Right ventricle myocardium superior (tissue), 1 donor: ENCODE measurements at regions not wholly inside any gene's neighbourhood (a gene's known extent, or its start where the extent isn't known, plus 50 kb on each side); places are given as distances from the start of the nearest gene placed in this dataset.

Experiments used
- ATAC-seq: fragments of 200-7000 bp; cut with Tn5 transposase; one replicate; pipeline ENCODE4 v1.9.1; 2020; ENCODE audit warnings: mild to moderate bottlenecking; ENCODE audit not compliant: poor library complexity
- DNase-seq: peaks from one replicate; pipeline ENCODE4 v3.0.0-alpha.2; 2020
- intact Hi-C: fragments of 100-400 bp; cut with DNase I; formaldehyde crosslinking; loops from one replicate; pipeline ENCODE4 v1.11.2; 2022
- donor health status: DM: no; HTN: yes; CAD: no; lungs with severe emphysema.

DNA sequence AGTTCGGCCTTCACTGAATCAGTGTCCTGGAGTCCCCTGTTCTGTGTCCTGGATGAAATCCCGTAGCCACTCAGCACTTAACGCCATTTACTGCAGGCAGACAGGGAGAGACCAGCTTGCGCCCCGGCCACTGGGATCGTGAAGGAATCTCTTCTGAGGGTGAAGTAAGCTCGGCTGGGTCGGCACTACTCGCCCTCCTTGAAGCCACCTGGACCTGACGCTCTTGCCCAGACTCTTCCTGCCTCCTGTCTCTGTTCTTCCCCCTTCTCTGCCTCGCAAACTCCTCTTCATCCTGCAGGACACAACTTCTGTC lies 99.9 kb upstream of the ZBTB40 start:
- DNase-seq (no peak), ATAC-seq (no peak)
- intact Hi-C loops, result no loop called here

DNA sequence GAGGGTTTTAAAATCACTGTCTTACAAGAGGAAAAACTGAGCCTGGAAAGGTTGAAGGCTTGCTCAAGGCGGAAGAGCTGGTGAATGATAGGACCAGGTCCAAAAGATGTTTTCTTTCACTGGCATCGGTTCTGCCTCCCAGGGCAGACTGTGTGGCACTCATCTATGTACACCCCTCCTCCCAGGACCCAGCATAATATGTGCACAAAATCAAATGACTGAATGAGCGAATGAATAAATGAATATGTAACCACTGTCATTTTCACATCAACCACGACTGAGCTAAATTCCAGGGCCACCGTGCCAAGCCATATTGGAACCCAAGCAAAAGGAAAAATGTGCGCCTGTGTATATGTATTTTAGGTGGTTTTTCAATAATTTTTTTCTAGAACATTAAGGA lies 99.3 kb upstream of the ZBTB40 start:
- DNase-seq (no peak), ATAC-seq (no peak)
- intact Hi-C loops, result no loop called here

DNA sequence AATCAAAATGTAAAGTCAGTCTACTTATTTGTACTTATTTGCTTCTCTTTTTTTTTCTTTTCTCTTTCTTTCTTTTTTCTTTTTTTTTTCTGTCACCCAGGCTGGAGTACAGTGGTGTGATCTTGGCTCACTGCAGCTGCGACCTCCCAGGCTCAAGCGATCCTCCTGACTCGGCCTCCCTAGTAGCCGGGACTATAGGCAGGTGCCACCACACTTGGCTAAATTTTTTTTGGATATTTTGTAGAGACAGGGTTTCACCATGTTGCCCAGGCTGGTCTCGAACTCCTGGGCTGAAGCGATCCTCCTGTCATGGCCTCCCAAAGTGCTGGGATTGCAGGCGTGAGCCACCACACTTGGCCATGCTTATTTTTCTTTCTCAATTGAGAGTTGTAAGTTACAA lies 98.8 kb upstream of the ZBTB40 start:
- ATAC-seq (no peak), DNase-seq (no peak)
- intact Hi-C loops, result no loop called here

DNA sequence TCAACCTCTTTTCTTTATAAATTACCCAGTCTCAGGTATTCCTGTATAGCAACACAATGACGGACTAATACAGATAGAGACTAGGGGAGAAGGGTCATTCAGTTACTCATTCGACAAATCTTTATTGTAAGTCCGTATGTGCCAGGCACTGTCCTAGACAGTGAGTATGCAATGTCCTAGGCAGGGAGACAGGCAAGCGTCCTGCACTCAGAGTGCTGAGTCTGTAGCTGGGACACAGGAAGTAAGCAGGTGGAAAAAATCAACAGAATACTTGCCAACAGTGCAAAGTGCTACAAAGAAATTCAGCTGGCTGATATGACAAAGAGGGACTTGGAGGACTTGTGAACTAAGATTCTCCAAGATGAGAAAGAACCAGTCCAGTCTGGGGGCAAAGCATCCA lies 92.2 kb upstream of the ZBTB40 start:
- intact Hi-C loops, result no loop called here
- DNase-seq, result no peak
- ATAC-seq, result no peak

DNA sequence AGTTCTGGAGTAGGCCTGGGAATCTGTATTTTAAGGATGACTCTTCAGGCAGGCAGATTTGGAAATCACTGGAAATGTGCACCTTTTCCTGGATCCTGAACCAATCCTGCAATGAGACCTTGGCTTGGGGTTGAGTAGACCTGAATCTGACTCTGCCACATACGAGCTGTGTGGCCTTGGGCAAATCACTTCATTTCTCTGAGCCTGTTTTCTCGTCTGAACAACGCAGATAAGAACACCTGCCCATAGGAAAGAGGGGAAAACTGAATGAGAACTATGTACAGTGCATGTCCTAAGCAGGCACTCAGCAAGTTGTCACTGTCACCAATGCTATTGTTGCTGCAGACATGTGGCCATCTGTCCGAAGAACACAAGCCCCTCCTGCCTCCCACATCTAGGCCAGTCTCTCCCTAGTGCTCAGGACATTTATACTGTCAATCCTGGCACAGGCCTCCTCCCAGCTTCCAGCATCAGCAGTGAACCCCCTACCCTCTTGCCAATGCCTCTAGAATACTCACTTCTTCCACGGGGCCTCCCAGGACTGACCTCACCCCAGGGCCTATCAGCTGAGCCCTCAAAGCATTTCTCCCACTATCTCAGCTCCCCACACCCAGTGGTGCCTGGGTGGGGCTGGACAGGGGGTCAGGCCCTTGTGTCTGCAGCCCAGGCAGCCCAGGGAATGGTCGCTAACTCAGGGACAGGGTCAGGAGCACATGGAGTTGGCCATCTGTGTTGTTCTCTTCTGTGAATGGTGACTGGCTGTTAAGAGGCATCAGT lies 88.8 kb upstream of the ZBTB40 start:
- DNase-seq (no peak), ATAC-seq (no peak)
- intact Hi-C loops, result no loop called here

DNA sequence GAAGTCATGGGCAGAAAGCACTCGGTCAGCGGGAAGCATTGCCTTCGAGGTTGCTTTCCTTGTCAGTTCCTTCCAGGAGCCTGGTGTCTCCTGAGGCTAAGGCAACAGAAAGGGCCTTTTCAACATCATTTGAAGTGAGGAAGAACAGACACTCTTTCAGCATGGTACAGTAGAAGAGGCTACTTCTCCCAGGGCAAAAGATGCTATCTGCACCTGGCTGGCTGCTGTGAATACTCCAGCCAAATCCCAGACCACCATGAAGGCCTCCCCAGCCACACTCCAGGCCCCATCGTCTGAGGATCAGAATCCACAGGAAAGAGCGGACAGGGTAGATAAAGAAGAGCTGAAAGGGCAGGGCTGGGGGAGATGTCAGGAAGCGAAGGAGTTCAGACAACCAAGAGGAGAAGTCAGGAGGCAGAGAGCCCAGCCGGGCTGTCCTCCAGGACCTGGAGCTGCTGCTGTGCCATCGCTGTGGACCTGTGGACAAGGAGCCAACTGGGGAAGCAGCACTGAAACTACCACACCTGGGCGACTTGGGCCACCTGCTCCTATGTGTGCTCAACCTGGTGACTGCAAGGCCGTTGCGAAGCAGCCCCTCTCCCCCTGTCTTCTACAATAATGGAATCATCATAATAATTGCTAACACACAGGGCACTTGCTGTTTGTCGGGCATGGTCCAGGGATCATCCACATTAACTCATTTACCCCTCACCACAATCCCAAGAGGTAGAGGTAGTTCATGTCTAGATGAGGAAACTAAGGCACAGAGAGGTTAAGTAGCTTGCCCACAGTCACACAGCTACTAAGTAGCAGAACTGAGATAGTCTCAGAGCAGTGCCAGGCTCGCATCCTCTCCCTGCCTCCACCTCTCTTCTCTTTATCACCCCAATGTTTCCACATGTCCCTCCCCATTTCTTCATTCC lies 88.0 kb upstream of the ZBTB40 start:
- DNase-seq, result no peak
- intact Hi-C loops, result no loop called here
- ATAC-seq, result no peak

DNA sequence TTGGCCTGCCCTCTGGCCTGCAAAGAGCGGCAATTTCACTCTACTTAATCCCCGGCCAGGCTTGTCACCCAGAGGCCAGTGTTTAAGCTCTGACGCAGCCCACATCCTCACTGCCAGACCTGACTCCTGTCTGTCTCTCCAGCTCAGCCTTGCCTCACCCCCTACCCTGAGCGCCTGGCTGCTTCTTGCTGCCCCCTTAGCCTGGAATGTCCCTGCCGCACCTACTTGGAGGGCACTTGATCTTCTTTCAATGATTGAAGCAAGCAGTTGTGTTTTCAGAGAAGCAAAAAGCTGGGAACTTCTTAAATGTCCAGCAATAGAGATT lies 87.4 kb upstream of the ZBTB40 start:
- ATAC-seq (no peak), DNase-seq (no peak)
- intact Hi-C loops, result no loop called here

DNA sequence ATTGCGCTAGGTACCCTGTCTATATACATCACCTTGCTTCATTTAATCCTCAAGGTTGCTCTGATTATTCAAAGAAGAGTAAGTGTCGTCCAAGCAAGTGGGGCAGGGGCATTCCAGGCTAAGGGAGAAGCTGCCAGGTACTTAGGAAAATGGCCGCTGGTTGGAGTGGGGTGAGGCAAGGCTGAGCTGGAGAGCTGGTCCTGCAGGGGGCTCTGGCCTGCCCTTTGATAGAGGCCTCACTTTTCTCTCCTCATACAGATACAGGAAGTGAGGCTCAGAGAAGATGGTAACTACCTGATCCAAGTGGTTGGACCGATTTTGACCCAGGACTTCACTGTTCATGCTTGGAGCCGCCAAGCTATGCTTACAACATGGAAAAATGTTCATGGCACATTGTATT lies 86.9 kb upstream of the ZBTB40 start:
- ATAC-seq (no peak), DNase-seq (no peak)
- intact Hi-C loops, result no loop called here

DNA sequence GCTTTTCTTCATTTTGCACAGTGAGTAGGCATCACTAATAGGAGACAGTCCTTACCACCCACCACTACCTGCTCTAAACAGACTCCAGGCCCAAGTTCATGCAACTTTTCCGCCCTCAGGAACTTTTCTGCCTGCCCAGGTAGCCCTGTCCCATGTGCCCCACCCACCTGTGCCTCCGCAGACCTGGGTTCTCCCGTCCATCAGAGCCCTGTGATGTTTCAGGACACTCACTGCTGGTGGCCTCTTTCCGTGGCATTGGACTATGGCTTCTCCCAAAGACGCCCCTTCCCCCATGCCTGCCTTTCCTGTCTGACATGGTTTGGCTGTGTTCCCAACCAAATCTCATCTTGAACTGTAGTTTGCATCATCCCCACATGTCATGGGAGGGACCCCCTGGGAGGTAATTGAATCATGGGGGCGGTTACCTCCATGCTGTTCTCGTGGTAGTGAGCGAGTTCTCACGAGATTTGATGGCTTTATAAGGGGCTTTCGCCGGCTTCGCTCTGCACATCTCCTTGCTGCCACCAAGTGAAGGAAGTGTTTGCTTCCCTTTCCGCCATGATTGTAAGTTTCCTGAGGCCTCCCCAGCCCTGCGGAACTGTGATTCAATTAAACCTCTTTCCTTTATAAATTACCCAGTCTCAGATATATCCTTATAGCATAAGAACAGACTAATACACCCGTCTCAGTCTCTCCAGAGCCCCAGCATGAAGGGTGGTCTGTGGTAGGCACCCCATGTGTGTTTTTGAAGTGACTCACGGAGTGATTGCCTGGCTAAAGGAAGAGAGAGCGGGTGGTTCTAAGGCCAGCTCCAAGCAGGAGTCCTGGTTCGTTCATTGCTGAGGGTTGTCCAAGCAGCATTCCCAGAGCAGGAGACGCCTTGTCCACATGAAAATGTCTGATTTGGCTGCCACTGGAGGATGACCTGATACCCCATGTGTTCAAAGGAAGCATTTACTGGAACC lies 86.0 kb upstream of the ZBTB40 start:
- intact Hi-C loops, result no loop called here
- DNase-seq, result no peak
- no peak for ATAC-seq

DNA sequence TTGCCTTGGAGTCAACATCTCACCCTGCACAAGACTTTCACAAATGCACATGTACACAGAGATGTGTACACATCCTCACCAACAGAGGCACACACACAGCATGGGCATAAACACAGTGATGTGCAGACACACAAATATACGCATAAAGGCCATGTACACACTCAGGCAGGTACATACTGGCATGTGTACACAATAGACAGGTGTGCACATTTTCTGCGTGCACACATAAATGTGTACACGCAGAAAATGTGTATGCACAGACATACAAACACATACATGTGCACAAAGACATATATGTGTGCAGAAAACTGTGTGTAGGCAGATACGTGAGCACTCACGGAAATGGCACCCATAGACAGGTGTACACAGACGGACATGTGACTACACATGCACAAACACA lies 85.3 kb upstream of the ZBTB40 start:
- intact Hi-C loops, result no loop called here
- ATAC-seq (no peak), DNase-seq (no peak)

DNA sequence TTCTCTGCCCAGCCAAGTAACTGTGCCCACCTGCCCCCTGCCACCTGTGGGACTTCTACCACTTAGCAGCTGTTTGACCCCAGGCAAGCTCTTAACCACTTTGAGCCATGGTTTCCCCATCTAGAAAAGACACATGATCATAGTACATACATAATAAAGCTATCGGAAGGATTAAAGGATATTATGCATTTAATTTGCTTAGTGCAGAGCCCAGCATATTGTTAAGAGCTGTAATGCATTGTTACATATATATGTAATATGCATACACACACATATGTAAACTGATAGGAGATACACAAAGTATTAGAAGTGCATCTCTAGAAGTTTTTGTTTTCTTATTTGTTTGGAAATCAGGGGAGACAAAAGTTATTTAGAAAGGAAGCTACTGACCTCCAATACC lies 83.5 kb upstream of the ZBTB40 start:
- ATAC-seq (no peak), DNase-seq (no peak)

DNA sequence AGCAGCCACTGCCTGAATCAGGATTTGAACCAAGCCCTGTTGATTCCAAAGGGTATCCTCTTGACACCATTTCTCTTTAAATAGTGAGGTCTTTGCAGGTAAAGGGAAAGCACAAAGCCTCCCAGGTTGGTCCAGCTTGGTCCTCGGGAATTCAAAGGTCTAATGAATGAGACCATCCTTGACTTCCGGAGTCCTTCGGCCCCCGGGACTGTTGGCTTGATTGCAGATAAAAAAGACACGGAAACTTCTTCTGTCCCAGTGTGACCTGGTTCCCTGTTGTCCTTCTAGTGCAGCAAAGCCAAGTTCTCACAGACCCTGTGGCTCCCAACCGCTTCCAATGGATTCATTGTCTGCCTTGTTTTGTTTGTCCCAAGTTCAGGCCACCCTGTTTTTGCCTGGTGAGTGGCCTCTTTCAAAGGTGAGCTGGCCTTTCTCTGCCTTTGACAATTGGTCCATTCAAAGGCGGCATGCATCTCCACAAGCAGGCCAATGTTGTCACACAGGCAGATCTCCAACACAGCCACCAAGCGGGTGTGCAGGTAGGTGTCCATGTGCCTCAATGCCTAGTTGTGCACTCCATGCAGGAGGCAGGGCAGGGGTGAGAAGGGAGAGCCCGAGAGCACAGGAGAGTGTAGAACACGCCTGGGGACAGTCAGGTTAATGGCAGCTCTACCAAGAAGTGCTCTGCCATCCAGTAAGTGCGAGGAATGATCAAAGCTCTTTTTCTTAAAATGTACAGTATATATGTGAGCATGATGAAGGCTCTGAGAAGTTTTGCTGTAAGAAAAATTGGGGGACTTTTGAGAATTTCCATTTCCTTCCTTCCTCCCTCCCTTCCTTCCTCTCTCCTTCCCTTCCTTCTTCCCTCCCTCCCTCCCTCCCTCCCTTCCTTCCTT lies 82.1 kb upstream of the ZBTB40 start:
- ATAC-seq, result no peak
- intact Hi-C loops, result no loop called here
- no peak for DNase-seq

More for the DNA sequence above, 83.5 kb upstream of the ZBTB40 start:
- intact Hi-C loops, result no loop called here

DNA sequence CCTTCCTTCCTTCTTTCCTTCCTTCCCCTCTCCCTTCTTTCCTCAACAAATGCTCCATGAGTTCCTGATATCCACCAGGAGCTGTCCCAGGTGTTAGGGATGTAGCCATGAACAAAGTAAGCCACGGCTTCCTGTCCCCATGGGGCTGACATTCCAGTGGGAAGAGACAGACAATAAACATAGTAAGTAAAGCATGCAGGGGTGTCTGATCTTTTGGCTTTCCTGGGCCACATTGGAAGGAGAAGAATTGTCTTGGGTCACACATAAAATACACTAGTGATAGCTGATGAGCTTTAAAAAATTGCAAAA lies 81.5 kb upstream of the ZBTB40 start:
- ATAC-seq (no peak), DNase-seq (no peak)
- intact Hi-C loops, result no loop called here

DNA sequence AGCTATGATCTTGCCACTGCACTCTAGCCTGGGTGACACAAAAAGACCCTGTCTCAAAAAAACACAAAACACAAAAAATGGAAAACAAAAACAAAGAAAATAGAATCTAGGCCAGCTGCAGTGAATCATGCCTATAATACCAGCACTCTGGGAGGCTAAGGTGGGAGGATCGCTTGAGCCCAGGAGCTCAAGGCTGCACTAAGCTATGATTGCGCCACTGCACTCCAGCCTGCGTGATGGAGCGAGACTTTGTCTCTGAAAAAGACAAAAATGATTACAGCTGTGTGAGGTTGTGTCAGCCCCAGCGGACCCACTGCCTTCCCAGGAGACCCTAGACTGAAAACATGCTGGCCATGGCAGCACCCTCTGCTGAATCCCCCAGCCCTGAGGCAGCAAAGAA lies 80.2 kb upstream of the ZBTB40 start:
- no peak for DNase-seq
- ATAC-seq, result no peak
- intact Hi-C loops, result no loop called here

DNA sequence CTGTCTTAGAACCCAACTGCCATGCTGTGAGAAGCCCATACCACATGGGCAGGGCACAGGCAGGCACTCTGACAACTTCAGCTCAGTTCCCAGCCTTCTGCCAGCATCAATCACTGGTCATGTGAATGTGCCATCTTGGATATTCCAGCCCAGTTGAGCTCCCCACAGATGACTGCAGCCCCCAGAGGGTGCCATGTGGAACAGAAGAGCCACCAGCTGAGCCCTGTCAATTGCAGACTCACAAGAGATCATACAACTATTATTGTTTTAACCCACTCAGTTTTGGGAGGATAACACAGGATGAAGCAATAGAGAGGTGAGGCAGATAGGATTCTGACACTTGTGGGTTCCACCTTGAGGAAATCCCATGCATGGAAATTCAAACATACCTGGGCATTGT lies 78.4 kb upstream of the ZBTB40 start:
- DNase-seq, result no peak
- ATAC-seq, result no peak

DNA sequence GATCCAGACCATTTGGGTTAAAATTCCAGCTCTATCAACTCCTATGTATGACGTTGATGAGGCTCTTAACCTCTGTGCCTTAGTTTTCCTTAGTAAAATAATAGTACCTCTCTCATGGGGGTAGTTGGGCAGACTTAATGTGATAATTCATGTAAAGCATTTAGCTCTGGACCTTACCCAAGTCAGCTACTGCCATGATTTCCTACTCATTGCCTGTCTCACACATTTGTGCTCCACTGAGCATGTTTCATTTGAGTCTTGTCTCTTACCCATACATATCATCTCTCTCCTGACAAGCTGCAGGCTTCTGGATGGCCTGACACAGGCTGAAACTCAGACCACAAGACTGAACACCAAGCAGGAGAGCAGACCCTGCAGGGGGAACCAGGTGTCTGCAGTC lies 77.7 kb upstream of the ZBTB40 start:
- ATAC-seq, result no peak
- DNase-seq, result no peak
- intact Hi-C loops, result no loop called here

More for the DNA sequence above, 78.4 kb upstream of the ZBTB40 start:
- intact Hi-C loops, result no loop called here

DNA sequence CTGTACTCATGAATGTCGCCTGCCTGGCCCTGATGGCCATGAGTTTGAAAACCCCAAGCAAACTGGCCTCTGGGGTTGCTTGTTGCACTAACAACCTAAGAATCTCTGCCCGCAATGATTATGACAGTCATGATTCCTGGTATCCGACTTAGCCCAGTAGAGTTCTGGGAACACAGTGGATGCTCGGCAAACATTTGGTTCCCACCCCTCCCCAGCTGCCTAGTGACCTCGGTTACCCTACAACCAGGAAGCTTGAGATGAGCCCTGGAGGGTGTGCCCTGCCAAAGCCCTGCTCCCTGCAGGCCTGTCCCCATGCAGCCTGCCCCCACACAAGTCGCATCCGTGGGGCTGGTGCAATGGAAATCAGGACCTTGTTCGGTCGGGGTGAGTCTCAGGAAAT lies 76.0 kb upstream of the ZBTB40 start:
- no peak for ATAC-seq
- intact Hi-C loops, result no loop called here
- no peak for DNase-seq

DNA sequence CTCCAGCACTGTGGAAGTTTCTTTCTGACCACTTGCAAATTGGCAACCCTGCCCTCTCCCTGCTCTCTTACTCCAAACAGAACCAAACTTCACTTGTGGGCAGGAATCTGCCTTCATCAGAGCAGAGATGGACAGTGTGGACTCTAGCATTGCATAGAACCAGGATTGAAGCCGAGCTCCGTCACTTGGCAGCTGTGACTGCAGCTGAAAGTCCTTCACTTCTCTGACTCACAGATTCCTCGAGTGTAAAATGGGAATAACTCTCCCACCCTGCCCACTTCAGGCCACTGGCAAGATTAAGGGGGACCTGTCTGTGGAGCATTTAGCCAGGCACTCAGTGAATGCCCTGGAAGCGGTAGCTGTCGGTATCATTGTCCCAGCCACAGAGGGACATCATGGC lies 75.7 kb upstream of the ZBTB40 start:
- intact Hi-C loops, result no loop called here
- ATAC-seq, result no peak
- DNase-seq, result no peak

DNA sequence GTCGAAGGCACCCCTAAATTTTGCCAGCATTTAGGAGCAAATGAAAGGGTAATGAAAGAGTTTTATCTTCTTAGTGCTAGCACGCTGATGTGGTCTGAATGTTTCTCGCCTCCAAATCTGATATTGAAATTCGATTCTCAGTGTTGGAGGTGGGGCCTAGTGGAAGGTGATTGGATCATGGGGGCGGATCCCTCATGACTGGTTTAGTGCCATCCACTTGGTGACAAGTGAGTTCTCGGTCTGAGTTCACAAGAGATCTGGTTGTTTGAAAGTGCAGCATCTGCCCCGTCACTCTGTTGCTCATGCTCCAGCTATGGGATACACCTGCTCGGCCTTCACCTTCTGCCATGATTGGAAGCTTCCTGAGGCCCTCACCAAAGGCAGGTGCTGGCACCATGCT lies 75.1 kb upstream of the ZBTB40 start:
- intact Hi-C loops, result no loop called here
- no peak for DNase-seq
- no peak for ATAC-seq
